ENCODE measurements at regions not wholly inside any gene's neighbourhood (a gene's known extent, or its start where the extent isn't known, plus 50 kb on each side); places are given as distances from the start of the nearest gene placed in this dataset.

GRCh38 chr2:18445433-18446320 lies 114.8 kb downstream of the RDH14 start:
- H2BK12ac ChIP-seq (ENCODE audit: low read depth, low read length), result no peak overlapping the region
- no peak overlapping the region for H2BK15ac ChIP-seq (ENCODE audit: low read length)
- H3K18ac ChIP-seq (ENCODE audit: extremely low read depth, low read length), result no peak overlapping the region
- no peak overlapping the region for H4K91ac ChIP-seq (replicated peaks; ENCODE audit: insufficient read length, low read length)
- no peak overlapping the region for H3K14ac ChIP-seq (ENCODE audit: insufficient read length)
- no peak overlapping the region for H3K9ac ChIP-seq (replicated peaks in 1 of 4; ENCODE audit: extremely low read depth in 1 of 4, low read depth in 3 of 4, low read length in 3 of 4)
- H3K9me3 ChIP-seq (ENCODE audit: insufficient read depth in 2 of 2, low read depth in 1 of 2, low read length in 1 of 2), result no peaks in the 10 kb centered on the region
- 89% methylated on average over 7 of the region's 7 CpGs; no CpG with 5 or more reads in 1 of the 2 experiments for whole genome bisulfite sequencing, 2 experiments (ENCODE audit: extremely low coverage in 1 of 2, insufficient coverage in 1 of 2, insufficient read length in 1 of 2, insufficient replicate concordance in 2 of 2, low coverage in 1 of 2, low lambda C conversion rate in 2 of 2, missing lambda C conversion rate in 1 of 2)
- H3K79me1 ChIP-seq (ENCODE audit: low read depth, low read length), result no peaks in the 10 kb centered on the region
- H3K36me3 ChIP-seq (ENCODE audit: control insufficient read depth in 2 of 4, insufficient read depth in 4 of 4, low read length in 3 of 4), result no peaks in the 10 kb centered on the region
- H3K27ac ChIP-seq (ENCODE audit: low read depth, low read length), result no peak overlapping the region
- ChIA-PET POLR2A (ENCODE audit: partially characterized antibody) (no interaction called here), CTCF (ENCODE audit: partially characterized antibody) (interaction anchor here (1.0 to 3.9 kb wide), 2 partner anchors 9 to 11 kb away, joined by 3 to 16 read pairs; no protein-coding TSS in a partner anchor)
- no peak overlapping the region for H4K8ac ChIP-seq (ENCODE audit: extremely low read depth, insufficient read depth, low read length)
- H3K4me3 ChIP-seq (ENCODE audit: extremely low read depth in 1 of 4, insufficient read depth in 2 of 4, low read depth in 3 of 4, low read length in 4 of 4), result no peak overlapping the region
- no peak overlapping the region for H4K5ac ChIP-seq (ENCODE audit: insufficient read length, low read depth, low read length)
- H3K27me3 ChIP-seq (replicated peaks in 1 of 4; ENCODE audit: control insufficient read depth in 3 of 4, extremely low read depth in 1 of 4, insufficient read depth in 3 of 4, low read length in 3 of 4), result no peaks in the 10 kb centered on the region
- no peaks in the 10 kb centered on the region for H3K4me1 ChIP-seq (replicated peaks in 1 of 4; ENCODE audit: control insufficient read depth in 3 of 4, insufficient read depth in 4 of 4, low read length in 3 of 4)
- H3K79me2 ChIP-seq (ENCODE audit: control insufficient read depth in 1 of 2, insufficient read depth in 2 of 2, low read length in 2 of 2), result no peaks in the 10 kb centered on the region
- no peak overlapping the region for H2AFZ ChIP-seq (ENCODE audit: low read length)
- H3K23ac ChIP-seq (ENCODE audit: insufficient read length), result no peak overlapping the region
- H2AK5ac ChIP-seq (ENCODE audit: low read depth, low read length), result no peak overlapping the region
- no peak overlapping the region for H3K4me2 ChIP-seq (ENCODE audit: insufficient read depth in 1 of 2, low read depth in 2 of 2, low read length in 2 of 2)
- FAIRE-seq, result no peak
- H3K23me2 ChIP-seq (ENCODE audit: low read depth, low read length), result no peaks in the 10 kb centered on the region
- no peaks in the 10 kb centered on the region for H4K20me1 ChIP-seq (replicated peaks in 1 of 2; ENCODE audit: control insufficient read depth in 1 of 2, insufficient read depth in 2 of 2, low read length in 2 of 2)
- H3K56ac ChIP-seq (replicated peaks; ENCODE audit: insufficient read length, low read depth, low read length), result no peak overlapping the region
- no peak overlapping the region for H3K4ac ChIP-seq (replicated peaks; ENCODE audit: insufficient read length, low read depth, low read length)
- no peak for DNase-seq (ENCODE audit: low read depth in 1 of 2, low spot score in 2 of 2)
- no peak overlapping the region for H2BK5ac ChIP-seq (ENCODE audit: low read depth, low read length)
- no peak overlapping the region for H2BK20ac ChIP-seq (ENCODE audit: low read length)
- no peak overlapping the region for H2BK120ac ChIP-seq (replicated peaks; ENCODE audit: low read depth, low read length)
- TF ChIP-seq TAF1 (IDR thresholded peaks at IDR 0.05; ENCODE audit: low read depth, low read length), result no peak
- no peak for TF ChIP-seq POLR2A (IDR thresholded peaks at IDR 0.05; ENCODE audit: control extremely low read depth in 1 of 2, low read depth in 2 of 2, low read length in 2 of 2)
- TF ChIP-seq JUND (IDR thresholded peaks at IDR 0.05; ENCODE audit: low read length), result no peak
- no peak for TF ChIP-seq PHF8 (conservative IDR thresholded peaks at IDR 0.05; ENCODE audit: low read depth, low read length)
- TF ChIP-seq CBX8 (IDR thresholded peaks at IDR 0.05; ENCODE audit: borderline replicate concordance, low read depth, low read length), result no peak
- no peak for TF ChIP-seq NANOG (IDR thresholded peaks at IDR 0.05; ENCODE audit: insufficient read depth, low read depth, low read length, poor library complexity, severe bottlenecking)
- no peak for TF ChIP-seq POLR2AphosphoS5 (IDR thresholded peaks at IDR 0.05; ENCODE audit: low read depth, low read length)
- TF ChIP-seq ATF2 (IDR thresholded peaks at IDR 0.05; ENCODE audit: low read length), result no peak
- TF ChIP-seq KDM5A (IDR thresholded peaks at IDR 0.05; ENCODE audit: low read length), result no peak
- TF ChIP-seq HDAC2 (IDR thresholded peaks at IDR 0.05; ENCODE audit: borderline replicate concordance in 1 of 2, low read depth in 2 of 2, low read length in 2 of 2), result no peak
- TF ChIP-seq SRF (IDR thresholded peaks at IDR 0.05; ENCODE audit: low read depth, low read length), result no peak
- no peak for TF ChIP-seq EGR1 (IDR thresholded peaks at IDR 0.05; ENCODE audit: borderline replicate concordance, low read depth, low read length)
